ENCODE measurements at regions not wholly inside any gene's neighbourhood (a gene's known extent, or its start where the extent isn't known, plus 50 kb on each side); places are given as distances from the start of the nearest gene placed in this dataset.
A peak's percentile ranks its signal among the peaks of the same experiment; 100 is the strongest.

DNA sequence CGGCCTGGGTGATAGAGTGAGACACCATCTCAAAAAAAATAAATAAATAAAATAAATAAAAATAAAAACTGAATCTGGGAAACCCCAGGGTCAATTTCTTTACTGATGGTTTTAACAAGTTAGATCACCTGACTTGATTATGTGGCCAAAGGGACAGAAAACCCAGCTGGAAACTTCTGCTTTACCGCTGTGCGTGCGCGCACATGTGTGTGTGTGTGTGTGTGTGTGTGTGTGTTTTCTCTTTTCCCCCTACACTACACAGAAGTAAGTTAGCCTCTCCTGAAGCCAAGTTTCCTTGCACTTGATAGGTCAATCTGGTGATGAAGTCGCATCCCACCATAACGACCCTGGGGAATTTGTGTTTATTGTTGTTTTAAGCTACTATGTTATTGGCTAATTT is 105.3 kb upstream of the AMN1 start:
- Histone ChIP-seq H3K9me3 (ENCODE audit: insufficient read depth, low read length) (no peaks in the 10 kb centered on the region), H3K79me2 (ENCODE audit: insufficient read depth, low read length) (no peaks in the 10 kb centered on the region), H4K20me1 (ENCODE audit: low read depth, low read length) (no peaks in the 10 kb centered on the region), H3K9ac (ENCODE audit: low read length) (no peak overlapping the region), H3K9me2 (replicated peaks; ENCODE audit: insufficient read depth, low read length) (no peaks in the 10 kb centered on the region), H3K27me3 (ENCODE audit: low read length) (no peaks in the 10 kb centered on the region), H2AFZ (ENCODE audit: low read depth, low read length, severe bottlenecking) (no peak overlapping the region), H3K27ac (ENCODE audit: low read depth, low read length) (no peak overlapping the region), H3F3A (ENCODE audit: insufficient read depth) (peaks cover 21% of the 10 kb centered on the region; the same call in 1 of the 2 replicates), H3K36me3 (ENCODE audit: low read length) (no peaks in the 10 kb centered on the region), H3K4me2 (ENCODE audit: low read depth, low read length, poor library complexity, severe bottlenecking) (no peak overlapping the region), H3K4me3 (ENCODE audit: insufficient read depth, low read length, poor library complexity, severe bottlenecking) (no peak overlapping the region)
- no peak for TF ChIP-seq EZH2phosphoT487 (conservative IDR thresholded peaks at IDR 0.05; ENCODE audit: low read length)
- TF ChIP-seq, protein P1, sequence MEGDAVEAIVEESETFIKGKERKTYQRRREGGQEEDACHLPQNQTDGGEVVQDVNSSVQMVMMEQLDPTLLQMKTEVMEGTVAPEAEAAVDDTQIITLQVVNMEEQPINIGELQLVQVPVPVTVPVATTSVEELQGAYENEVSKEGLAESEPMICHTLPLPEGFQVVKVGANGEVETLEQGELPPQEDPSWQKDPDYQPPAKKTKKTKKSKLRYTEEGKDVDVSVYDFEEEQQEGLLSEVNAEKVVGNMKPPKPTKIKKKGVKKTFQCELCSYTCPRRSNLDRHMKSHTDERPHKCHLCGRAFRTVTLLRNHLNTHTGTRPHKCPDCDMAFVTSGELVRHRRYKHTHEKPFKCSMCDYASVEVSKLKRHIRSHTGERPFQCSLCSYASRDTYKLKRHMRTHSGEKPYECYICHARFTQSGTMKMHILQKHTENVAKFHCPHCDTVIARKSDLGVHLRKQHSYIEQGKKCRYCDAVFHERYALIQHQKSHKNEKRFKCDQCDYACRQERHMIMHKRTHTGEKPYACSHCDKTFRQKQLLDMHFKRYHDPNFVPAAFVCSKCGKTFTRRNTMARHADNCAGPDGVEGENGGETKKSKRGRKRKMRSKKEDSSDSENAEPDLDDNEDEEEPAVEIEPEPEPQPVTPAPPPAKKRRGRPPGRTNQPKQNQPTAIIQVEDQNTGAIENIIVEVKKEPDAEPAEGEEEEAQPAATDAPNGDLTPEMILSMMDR (IDR thresholded peaks at IDR 0.05; ENCODE audit: insufficient read depth, low read length, poor library complexity, severe bottlenecking): no peak

DNA sequence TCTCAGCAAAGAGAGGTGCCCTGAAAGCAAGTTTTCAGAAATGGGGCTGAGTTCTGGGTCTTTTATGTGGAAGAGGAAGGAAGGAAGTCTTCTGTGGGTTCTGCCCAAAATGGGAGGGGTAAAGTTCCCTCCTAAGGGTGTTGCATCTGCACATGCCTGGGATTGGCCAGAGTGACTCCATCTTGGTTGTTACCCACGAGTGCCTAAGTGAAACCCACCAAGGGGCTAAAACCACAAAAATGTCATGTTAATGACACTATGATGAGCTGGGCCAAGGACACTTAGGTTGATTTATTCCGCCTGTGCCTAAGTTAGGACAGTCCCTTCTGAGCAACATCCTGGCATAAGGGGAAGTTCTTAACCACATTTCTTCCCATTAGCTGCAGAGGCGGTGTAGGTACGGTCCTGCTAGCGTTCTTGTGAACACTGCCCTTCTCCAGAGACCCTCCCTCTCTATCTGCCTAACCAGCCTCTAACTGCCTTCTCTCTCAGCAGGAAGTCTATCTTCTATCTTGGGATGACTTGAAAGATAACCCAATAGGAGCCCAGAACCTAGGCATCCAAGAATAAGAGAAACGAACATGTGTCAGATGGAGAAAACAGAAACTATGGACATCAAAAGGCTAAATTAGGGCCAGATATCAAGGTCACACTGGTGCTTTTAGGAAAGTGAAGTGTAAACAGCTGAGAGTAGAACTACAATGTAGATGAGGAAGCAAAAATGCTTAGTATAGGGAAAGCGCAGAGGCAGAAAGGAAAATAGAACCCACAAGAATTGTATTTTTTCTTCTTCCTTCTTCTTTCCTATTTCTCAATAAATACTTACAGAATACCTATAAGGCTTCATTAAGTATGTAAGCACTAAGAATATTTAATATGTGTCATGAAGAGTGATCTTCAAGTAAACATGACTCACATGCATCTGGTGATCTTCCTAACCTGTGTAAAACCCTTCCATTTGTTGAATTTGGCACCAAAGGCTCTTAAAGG is 104.2 kb upstream of the AMN1 start:
- peaks cover 21% of the 10 kb centered on the region; the same call in 1 of the 2 replicates for H3F3A ChIP-seq (ENCODE audit: insufficient read depth)
- H3K4me3 ChIP-seq (ENCODE audit: insufficient read depth, low read length, poor library complexity, severe bottlenecking): no peak overlapping the region
- peak overlapping the region; percentile 49 for H2AFZ ChIP-seq (ENCODE audit: low read depth, low read length, severe bottlenecking)
- no peaks in the 10 kb centered on the region for H3K9me3 ChIP-seq (ENCODE audit: insufficient read depth, low read length)
- peak overlapping the region; percentile 19 for H3K9ac ChIP-seq (ENCODE audit: low read length)
- H3K4me2 ChIP-seq (ENCODE audit: low read depth, low read length, poor library complexity, severe bottlenecking): peak overlapping the region; percentile 43
- H3K36me3 ChIP-seq (ENCODE audit: low read length): no peaks in the 10 kb centered on the region
- no peaks in the 10 kb centered on the region for H3K27me3 ChIP-seq (ENCODE audit: low read length)
- no peaks in the 10 kb centered on the region for H3K9me2 ChIP-seq (replicated peaks; ENCODE audit: insufficient read depth, low read length)
- no peaks in the 10 kb centered on the region for H3K79me2 ChIP-seq (ENCODE audit: insufficient read depth, low read length)
- H3K27ac ChIP-seq (ENCODE audit: low read depth, low read length): peak overlapping the region; percentile 81
- TF ChIP-seq, protein P1 (IDR thresholded peaks at IDR 0.05; ENCODE audit: insufficient read depth, low read length, poor library complexity, severe bottlenecking): no peak
- no peak for TF ChIP-seq EZH2phosphoT487 (conservative IDR thresholded peaks at IDR 0.05; ENCODE audit: low read length)
- no peaks in the 10 kb centered on the region for H4K20me1 ChIP-seq (ENCODE audit: low read depth, low read length)

DNA sequence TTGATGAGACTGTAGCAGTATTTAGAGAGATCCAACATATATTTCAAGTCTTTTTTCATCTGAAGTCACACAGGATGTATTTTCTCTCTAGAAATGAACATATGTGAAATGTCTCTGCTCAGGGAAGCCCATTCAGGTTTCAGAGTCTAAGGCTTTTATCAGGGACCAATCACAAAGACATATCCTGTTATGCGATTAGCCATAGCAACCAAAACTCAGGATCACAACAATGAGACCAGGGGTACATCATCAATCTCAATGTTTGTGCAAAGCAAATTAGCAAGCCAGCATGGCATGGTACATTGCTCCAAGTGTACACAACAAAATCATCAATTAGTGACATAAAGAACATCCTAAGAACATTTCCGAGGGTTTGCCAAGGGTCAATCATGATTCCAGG is 99.2 kb upstream of the AMN1 start:
- no peak overlapping the region for H2AFZ ChIP-seq (ENCODE audit: low read depth, low read length, severe bottlenecking)
- no peak overlapping the region for H3K9ac ChIP-seq (ENCODE audit: low read length)
- H3K4me3 ChIP-seq (ENCODE audit: insufficient read depth, low read length, poor library complexity, severe bottlenecking): no peak overlapping the region
- peaks cover 12% of the 10 kb centered on the region; the same call in 1 of the 2 replicates for H3K9me3 ChIP-seq (ENCODE audit: insufficient read depth, low read length)
- no peak overlapping the region for H3K27ac ChIP-seq (ENCODE audit: low read depth, low read length)
- H3K9me2 ChIP-seq (replicated peaks; ENCODE audit: insufficient read depth, low read length): no peaks in the 10 kb centered on the region
- H3K79me2 ChIP-seq (ENCODE audit: insufficient read depth, low read length): no peaks in the 10 kb centered on the region
- no peaks in the 10 kb centered on the region for H3K36me3 ChIP-seq (ENCODE audit: low read length)
- no peaks in the 10 kb centered on the region for H3K27me3 ChIP-seq (ENCODE audit: low read length)
- no peak overlapping the region for H3K4me2 ChIP-seq (ENCODE audit: low read depth, low read length, poor library complexity, severe bottlenecking)
- H4K20me1 ChIP-seq (ENCODE audit: low read depth, low read length): no peaks in the 10 kb centered on the region
- peaks cover 13% of the 10 kb centered on the region; the same call in 1 of the 2 replicates for H3F3A ChIP-seq (ENCODE audit: insufficient read depth)
- TF ChIP-seq, protein P1 (IDR thresholded peaks at IDR 0.05; ENCODE audit: insufficient read depth, low read length, poor library complexity, severe bottlenecking): no peak
- TF ChIP-seq EZH2phosphoT487 (conservative IDR thresholded peaks at IDR 0.05; ENCODE audit: low read length): no peak
